HG03097 (cell line): ENCODE measurements at regions not wholly inside any gene's neighbourhood (a gene's known extent, or its start where the extent isn't known, plus 50 kb on each side); places are given as distances from the start of the nearest gene placed in this dataset.
"Not testable (repeated sequence)": the region's sequence is repeated elsewhere in the genome, so short reads cannot be mapped to it uniquely, and the experiment has no call there.

ENCODE experiments used
- ATAC-seq: cut with Tn5 transposase; IDR thresholded peaks from one replicate; pipeline ENCODE4 v1.9.1; 2021; ENCODE audit not compliant: unreplicated experiment, low FRiP score

- no peak for ATAC-seq
Observed at GRCh38 chr7:113622796-113623195, 296.0 kb downstream of the PPP1R3A start.

GRCh38 chr7:113610572-113610971 is 308.2 kb downstream of the PPP1R3A start:
- ATAC-seq = no peak

- no peak for ATAC-seq
Observed at GRCh38 chr7:113608782-113609181, 310.0 kb downstream of the PPP1R3A start.

GRCh38 chr7:113606325-113606724 is 312.5 kb downstream of the PPP1R3A start:
- ATAC-seq = no peak

- ATAC-seq = not testable (repeated sequence)
Observed at GRCh38 chr7:113600428-113600827, 318.4 kb downstream of the PPP1R3A start.

GRCh38 chr7:113593455-113593854 is 325.4 kb downstream of the PPP1R3A start:
- not testable (repeated sequence) for ATAC-seq

GRCh38 chr7:113592924-113593323 is 325.9 kb downstream of the PPP1R3A start:
- not testable (repeated sequence) for ATAC-seq

- ATAC-seq = no peak
Observed at GRCh38 chr7:113582471-113582870, 336.3 kb downstream of the PPP1R3A start.

- not testable (repeated sequence) for ATAC-seq
Observed at GRCh38 chr7:113563257-113563656, 355.6 kb downstream of the PPP1R3A start.

- no peak for ATAC-seq
Observed at GRCh38 chr7:113562801-113563200, 356.0 kb downstream of the PPP1R3A start.

- ATAC-seq = no peak
Observed at GRCh38 chr7:113562242-113562641, 356.6 kb downstream of the PPP1R3A start.

GRCh38 chr7:113561446-113561845 is 357.4 kb downstream of the PPP1R3A start:
- no peak for ATAC-seq

GRCh38 chr7:113550966-113551365 is 367.8 kb downstream of the PPP1R3A start:
- no peak for ATAC-seq

GRCh38 chr7:113548561-113548960 is 370.2 kb downstream of the PPP1R3A start:
- no peak for ATAC-seq

- ATAC-seq = no peak
Observed at GRCh38 chr7:113548137-113548536, 370.7 kb downstream of the PPP1R3A start.

- no peak for ATAC-seq
Observed at GRCh38 chr7:113521468-113521867, 397.3 kb downstream of the PPP1R3A start.

GRCh38 chr7:113519472-113519871 is 399.3 kb downstream of the PPP1R3A start:
- no peak for ATAC-seq

GRCh38 chr7:113504691-113505090 is 386.3 kb upstream of the SMIM30 start:
- ATAC-seq = no peak

GRCh38 chr7:113504142-113504541 is 385.8 kb upstream of the SMIM30 start:
- ATAC-seq = no peak

- not testable (repeated sequence) for ATAC-seq
Observed at GRCh38 chr7:113496586-113496985, 378.2 kb upstream of the SMIM30 start.

GRCh38 chr7:113494797-113495566 is 376.6 kb upstream of the SMIM30 start:
- ATAC-seq = not testable (repeated sequence)

- ATAC-seq = no peak
Observed at GRCh38 chr7:113491305-113491704, 373.0 kb upstream of the SMIM30 start.
